Type B pancreatic cell (in vitro differentiated cells): ENCODE measurements at regions not wholly inside any gene's neighbourhood (a gene's known extent, or its start where the extent isn't known, plus 50 kb on each side); places are given as distances from the start of the nearest gene placed in this dataset.
A peak's percentile ranks its signal among the peaks of the same experiment; 100 is the strongest.

Experiments used
- DNase-seq: peaks from one replicate; pipeline ENCODE4 v3.0.0; 2021; ENCODE audit warnings: mixed read lengths; ENCODE audit not compliant: unreplicated experiment; ENCODE audit errors: extremely low spot score
- H3K27ac Mint-ChIP-seq: 2 replicates; pipeline ENCODE4 v1.8.0; 2021; ENCODE audit warnings: mild to moderate bottlenecking, mixed read lengths
- H3K27me3 Mint-ChIP-seq: 2 replicates; pipeline ENCODE4 v1.8.0; 2021; ENCODE audit warnings: mixed read lengths
- H3K36me3 Mint-ChIP-seq: 2 replicates; pipeline ENCODE4 v1.8.0; 2021; ENCODE audit warnings: mixed read lengths
- H3K4me1 Mint-ChIP-seq: one replicate; pipeline ENCODE4 v1.8.0; 2021; ENCODE audit warnings: mixed read lengths; ENCODE audit not compliant: unreplicated experiment
- H3K4me3 Mint-ChIP-seq: 2 replicates; pipeline ENCODE4 v1.8.0; 2021; ENCODE audit warnings: mild to moderate bottlenecking, mixed read lengths
- H3K9me3 Mint-ChIP-seq: 2 replicates; pipeline ENCODE4 v1.8.0; 2021; ENCODE audit warnings: mixed read lengths
- TF ChIP-seq, protein P1 (sequence below): fragments of 200-600 bp; sonication (generic); conservative IDR thresholded peaks from 2 replicates; pipeline ENCODE4 v1.5.0; 2021; ENCODE audit warnings: antibody characterized with exemption, mild to moderate bottlenecking

DNA sequence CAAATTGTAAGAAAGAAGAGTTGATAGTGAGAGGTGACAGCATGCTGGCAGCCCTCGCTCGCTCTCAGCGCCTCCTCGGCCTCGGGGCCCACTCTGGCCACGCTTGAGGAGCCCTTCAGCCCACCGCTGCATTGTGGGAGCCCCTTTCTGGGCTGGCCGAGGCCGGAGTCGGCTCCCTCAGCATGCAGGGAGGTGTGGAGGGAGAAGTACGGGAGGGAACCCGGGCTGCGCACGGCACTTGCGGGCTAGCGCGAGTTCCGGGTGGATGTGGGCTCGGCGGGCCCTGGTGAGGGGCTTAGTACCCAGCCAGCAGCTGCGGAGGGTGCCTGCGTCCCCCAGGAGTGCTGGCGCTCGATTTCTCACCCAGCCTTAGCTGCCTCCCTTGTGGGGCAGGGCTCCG is 539.7 kb upstream of the CCDC179 start:
- no peaks in the 10 kb centered on the region for H3K27me3 Mint-ChIP-seq
- H3K4me3 Mint-ChIP-seq, result no peak overlapping the region
- TF ChIP-seq, protein P1, sequence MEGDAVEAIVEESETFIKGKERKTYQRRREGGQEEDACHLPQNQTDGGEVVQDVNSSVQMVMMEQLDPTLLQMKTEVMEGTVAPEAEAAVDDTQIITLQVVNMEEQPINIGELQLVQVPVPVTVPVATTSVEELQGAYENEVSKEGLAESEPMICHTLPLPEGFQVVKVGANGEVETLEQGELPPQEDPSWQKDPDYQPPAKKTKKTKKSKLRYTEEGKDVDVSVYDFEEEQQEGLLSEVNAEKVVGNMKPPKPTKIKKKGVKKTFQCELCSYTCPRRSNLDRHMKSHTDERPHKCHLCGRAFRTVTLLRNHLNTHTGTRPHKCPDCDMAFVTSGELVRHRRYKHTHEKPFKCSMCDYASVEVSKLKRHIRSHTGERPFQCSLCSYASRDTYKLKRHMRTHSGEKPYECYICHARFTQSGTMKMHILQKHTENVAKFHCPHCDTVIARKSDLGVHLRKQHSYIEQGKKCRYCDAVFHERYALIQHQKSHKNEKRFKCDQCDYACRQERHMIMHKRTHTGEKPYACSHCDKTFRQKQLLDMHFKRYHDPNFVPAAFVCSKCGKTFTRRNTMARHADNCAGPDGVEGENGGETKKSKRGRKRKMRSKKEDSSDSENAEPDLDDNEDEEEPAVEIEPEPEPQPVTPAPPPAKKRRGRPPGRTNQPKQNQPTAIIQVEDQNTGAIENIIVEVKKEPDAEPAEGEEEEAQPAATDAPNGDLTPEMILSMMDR, result no peak
- no peaks in the 10 kb centered on the region for H3K36me3 Mint-ChIP-seq
- no peak for DNase-seq
- H3K27ac Mint-ChIP-seq, result no peak overlapping the region
- no peaks in the 10 kb centered on the region for H3K9me3 Mint-ChIP-seq
- no peaks in the 10 kb centered on the region for H3K4me1 Mint-ChIP-seq

- Mint-ChIP-seq H3K36me3 (no peaks in the 10 kb centered on the region), H3K27me3 (no peaks in the 10 kb centered on the region), H3K27ac (no peak overlapping the region), H3K4me1 (no peaks in the 10 kb centered on the region), H3K9me3 (no peaks in the 10 kb centered on the region), H3K4me3 (no peak overlapping the region)
- DNase-seq, result no peak
- TF ChIP-seq, protein P1, result no peak
Observed at GRCh38 chr11:23403210-23404185, 543.2 kb upstream of the CCDC179 start.

DNA sequence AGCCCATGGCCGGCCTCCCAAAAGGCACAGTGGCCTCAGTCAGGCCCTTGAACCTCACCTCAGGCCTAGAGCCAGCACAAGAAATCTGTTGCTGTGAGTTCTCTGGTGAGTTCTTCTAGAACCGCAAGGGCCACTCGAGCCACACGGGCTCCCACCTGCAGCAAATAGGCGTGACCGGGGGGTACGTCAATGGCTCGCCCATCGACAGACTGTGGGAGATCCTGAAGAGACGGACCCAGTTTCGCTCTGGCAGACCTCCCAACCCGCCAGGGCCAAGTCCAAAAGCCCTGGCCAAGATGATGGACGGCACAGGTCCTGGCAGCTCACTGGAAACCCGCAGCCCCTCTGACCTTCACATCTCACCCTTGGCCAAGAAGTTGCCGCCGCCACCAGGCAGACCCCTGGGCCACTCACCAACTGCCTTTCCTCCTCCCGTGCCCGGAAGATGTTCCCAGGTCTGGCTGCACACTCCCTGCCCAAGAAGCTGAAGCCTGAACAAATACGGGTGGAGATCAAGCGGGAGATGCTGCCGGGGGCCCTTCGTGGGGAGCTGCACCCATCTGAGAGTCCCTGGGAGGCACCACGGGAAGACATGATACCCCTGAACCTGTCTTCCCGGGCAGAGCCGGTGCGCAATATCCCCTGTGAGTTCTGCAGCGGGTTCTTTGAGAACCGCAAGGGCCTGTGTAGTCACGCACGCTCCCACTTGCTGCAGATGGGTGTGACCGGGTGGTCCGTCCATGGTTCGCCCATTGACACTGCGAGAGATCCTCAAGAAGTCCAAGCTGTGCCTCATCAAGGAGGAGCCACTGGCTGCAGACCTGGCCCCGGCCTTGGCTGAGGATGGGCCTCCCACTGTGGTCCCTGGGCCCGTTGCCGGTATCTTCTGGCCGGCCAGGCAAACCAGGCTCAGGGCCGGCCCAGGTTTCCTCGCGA is 544.2 kb upstream of the CCDC179 start:
- TF ChIP-seq, protein P1, result no peak
- no peaks in the 10 kb centered on the region for H3K27me3 Mint-ChIP-seq
- H3K4me3 Mint-ChIP-seq, result no peak overlapping the region
- no peaks in the 10 kb centered on the region for H3K36me3 Mint-ChIP-seq
- no peak for DNase-seq
- H3K9me3 Mint-ChIP-seq, result no peaks in the 10 kb centered on the region
- H3K4me1 Mint-ChIP-seq, result no peaks in the 10 kb centered on the region
- H3K27ac Mint-ChIP-seq, result no peak overlapping the region

GRCh38 chr11:23405350-23405937 is 545.2 kb upstream of the CCDC179 start:
- peak; percentile 64 for DNase-seq
- TF ChIP-seq, protein P1, result no peak
- Mint-ChIP-seq H3K36me3 (no peaks in the 10 kb centered on the region), H3K9me3 (no peaks in the 10 kb centered on the region), H3K4me3 (no peak overlapping the region), H3K27ac (no peak overlapping the region), H3K27me3 (no peaks in the 10 kb centered on the region), H3K4me1 (no peaks in the 10 kb centered on the region)

DNA sequence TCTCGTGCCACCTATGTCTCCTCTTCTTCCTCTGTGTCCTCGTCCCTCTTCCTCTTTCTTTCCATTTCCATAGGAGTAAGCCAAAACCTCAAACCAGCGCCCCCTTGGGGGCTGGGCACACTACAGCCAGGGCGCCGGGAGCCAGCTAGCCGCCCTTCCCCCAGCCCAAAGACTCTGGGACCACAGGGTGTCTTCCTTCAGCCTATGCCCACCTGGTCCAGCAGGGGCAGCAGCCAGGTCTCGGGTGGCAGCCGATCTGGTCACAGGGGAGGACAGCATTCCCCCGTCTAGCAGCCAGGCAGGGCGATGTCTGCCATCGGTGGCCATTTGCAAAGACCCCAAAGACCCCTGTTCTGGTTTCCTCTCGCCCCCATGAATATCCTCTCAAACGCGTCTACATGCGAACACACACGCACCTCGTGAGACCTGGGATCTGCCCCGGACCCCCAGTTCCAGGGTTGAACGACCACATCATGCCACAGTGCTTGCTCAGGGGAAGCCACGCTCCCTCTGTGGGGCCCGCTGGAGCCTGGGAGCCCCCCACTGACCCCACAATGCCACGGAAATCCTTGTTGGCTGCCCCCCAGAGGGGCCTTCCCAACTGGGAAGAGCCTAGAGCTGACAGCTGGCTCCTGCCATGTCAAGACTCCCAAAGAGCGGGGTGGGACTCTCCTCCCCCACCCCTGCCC is 546.0 kb upstream of the CCDC179 start:
- Mint-ChIP-seq H3K27me3 (no peaks in the 10 kb centered on the region), H3K4me3 (no peak overlapping the region), H3K4me1 (no peaks in the 10 kb centered on the region), H3K27ac (no peak overlapping the region), H3K36me3 (no peaks in the 10 kb centered on the region), H3K9me3 (peaks cover 7% of the 10 kb centered on the region)
- DNase-seq, result no peak
- TF ChIP-seq, protein P1, result no peak
